Mononuclear cell (primary cell): ENCODE measurements at regions not wholly inside any gene's neighbourhood (a gene's known extent, or its start where the extent isn't known, plus 50 kb on each side); places are given as distances from the start of the nearest gene placed in this dataset.
"Not testable (repeated sequence)": the region's sequence is repeated elsewhere in the genome, so short reads cannot be mapped to it uniquely, and the experiment has no call there.

Experiments
- H3K27me3 ChIP-seq: 2 replicates; pipeline ENCODE4 v1.6.0; 2011; ENCODE audit warnings: low read length, control low read depth; ENCODE audit not compliant: insufficient read depth
- H3K4me1 ChIP-seq: 2 replicates; pipeline ENCODE4 v1.5.1; 2011; ENCODE audit warnings: mild to moderate bottlenecking, low read length, control low read depth; ENCODE audit not compliant: insufficient read depth
- H3K4me3 ChIP-seq: 2 replicates; pipeline ENCODE4 v1.5.1; 2011; ENCODE audit warnings: mild to moderate bottlenecking, low read length, moderate library complexity
- H3K9me3 ChIP-seq: 2 replicates; pipeline ENCODE4 v1.5.1; 2011; ENCODE audit warnings: low read depth, mild to moderate bottlenecking, control low read depth, low read length

DNA sequence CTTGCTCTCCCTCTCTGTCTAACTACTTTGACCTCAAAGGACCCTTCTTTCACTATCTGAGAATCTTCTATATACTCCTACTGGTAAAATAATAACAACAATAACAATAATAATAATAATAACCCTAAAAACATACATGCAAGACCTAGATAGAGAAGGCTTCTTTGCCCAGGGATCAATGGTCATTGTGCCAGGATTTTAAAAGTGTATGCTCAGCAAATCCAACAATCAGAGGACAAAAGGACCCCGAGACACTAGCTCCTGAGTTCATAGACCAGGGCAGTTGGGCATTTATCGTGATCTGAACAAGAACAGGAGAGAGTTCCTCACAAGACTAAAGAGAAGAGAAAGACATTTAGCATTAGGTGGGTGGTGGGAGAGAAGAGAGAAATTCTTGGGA, 358.5 kb downstream of the DAD1 start:
- Histone ChIP-seq H3K4me3 (no peak overlapping the region), H3K4me1 (peaks cover 33% of the 10 kb centered on the region), H3K9me3 (no peaks in the 10 kb centered on the region), H3K27me3 (no peaks in the 10 kb centered on the region)

DNA sequence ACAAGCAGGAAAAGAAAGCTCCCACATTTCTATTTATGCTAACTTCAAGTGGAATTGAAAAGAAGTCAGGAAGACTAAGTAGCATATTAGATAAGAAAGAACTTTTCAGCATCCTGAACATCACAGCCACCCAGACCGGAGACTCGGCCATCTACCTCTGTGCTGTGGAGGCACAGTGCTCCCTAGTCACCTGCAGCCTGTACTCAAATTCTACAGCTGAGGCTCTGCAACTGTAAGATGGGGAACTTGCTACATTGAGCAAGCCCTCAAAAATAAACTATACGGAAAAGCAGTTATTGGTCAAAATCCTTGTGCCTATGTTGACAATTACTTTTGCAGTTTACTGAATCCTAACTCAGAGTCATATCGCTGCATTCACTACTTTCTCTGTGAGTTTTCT, 361.9 kb downstream of the DAD1 start:
- Histone ChIP-seq H3K27me3 (no peaks in the 10 kb centered on the region), H3K9me3 (no peaks in the 10 kb centered on the region), H3K4me1 (peaks cover 31% of the 10 kb centered on the region), H3K4me3 (peak overlapping the region; percentile 2)

DNA sequence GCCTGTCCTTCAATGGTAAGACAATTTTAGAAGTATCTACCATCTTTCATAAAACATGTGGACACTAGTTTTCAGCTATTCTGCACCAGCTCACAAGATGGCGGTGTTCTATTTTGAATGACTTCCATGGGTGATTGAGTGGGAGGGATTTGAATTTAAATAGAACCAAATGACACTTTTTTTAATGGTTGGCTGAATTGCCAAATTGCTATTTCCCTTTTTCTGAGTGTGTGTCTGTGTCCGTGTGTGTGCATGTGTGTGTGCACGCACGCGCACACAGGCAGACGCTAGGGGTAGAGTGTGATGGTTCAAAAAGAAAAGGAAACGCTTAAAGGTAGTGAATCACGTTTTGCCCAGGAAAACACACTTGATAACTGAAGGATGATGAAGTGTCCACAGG, 362.6 kb downstream of the DAD1 start:
- Histone ChIP-seq H3K27me3 (no peaks in the 10 kb centered on the region), H3K9me3 (no peaks in the 10 kb centered on the region), H3K4me1 (peaks cover 25% of the 10 kb centered on the region), H3K4me3 (no peak overlapping the region)

DNA sequence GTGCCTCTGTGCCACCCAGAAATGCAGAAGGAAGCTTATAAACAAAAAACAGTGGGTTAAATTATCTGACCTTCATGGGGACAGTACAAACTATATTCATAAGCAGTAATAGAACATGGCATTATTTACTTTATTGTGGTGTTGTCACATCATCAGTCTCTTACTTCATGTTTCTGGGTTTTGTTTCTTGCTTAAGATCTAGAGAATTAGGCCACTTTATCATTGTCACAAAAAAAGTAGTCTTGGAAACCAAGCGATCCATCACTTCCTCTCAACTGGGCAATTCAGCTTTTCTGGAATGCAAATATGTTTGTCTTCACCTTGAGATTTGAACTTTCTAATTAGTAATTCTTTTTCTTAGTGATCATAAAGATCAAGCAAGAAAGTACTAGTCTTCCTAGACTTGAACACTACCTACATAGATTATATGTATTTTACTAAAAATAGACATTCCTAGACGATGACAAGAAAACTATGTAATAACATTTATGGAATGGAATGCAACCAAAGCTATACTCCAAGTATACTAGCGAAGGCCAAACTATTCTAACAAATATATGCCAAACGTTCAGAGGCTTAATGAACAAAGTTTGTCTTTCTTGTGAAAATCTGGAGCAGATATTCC, 363.4 kb downstream of the DAD1 start:
- peaks cover 17% of the 10 kb centered on the region for H3K4me1 ChIP-seq
- no peak overlapping the region for H3K4me3 ChIP-seq
- H3K9me3 ChIP-seq = no peaks in the 10 kb centered on the region
- H3K27me3 ChIP-seq = no peaks in the 10 kb centered on the region

DNA sequence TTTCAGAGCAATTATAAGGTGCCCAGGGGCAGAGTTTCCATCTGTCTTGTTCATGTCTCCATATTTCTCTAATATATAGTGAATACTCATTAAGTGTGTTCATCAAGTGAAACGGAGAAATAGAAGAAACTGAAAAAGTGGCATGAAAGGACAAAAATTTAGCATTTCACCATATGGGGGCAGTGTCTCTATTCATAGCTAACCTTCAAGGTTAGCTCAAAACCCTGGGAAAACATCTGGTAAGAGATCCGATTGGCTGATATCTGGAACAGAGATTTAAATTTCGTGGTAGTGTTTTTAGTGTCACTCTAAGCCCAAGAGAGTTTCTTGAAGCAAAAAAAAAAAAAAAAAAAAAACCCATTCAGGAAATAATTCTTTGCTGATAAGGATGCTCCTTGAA, 367.5 kb downstream of the DAD1 start:
- Histone ChIP-seq H3K4me3 (no peak overlapping the region), H3K9me3 (no peaks in the 10 kb centered on the region), H3K4me1 (peaks cover 7% of the 10 kb centered on the region), H3K27me3 (no peaks in the 10 kb centered on the region)

DNA sequence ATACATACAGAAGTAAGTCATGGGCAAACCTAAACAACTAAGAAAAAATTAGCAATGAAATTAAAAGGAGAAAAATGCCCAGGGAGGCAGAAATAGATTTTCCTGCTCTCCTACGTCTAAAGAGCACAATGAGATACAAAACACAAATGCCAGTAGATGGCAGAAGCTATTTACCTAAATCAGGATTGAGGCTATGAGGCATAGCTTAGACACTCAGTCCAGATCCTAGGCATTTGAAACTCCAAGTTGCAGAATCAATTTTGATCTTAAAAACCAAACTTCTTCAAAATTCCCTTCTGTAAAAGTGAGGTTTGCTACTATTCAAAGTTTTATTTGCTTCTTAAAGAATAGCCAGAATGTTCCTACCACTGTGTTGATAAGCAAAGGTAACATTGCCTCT, 368.6 kb downstream of the DAD1 start:
- H3K4me1 ChIP-seq = no peaks in the 10 kb centered on the region
- H3K4me3 ChIP-seq = no peak overlapping the region
- no peaks in the 10 kb centered on the region for H3K9me3 ChIP-seq
- no peaks in the 10 kb centered on the region for H3K27me3 ChIP-seq

DNA sequence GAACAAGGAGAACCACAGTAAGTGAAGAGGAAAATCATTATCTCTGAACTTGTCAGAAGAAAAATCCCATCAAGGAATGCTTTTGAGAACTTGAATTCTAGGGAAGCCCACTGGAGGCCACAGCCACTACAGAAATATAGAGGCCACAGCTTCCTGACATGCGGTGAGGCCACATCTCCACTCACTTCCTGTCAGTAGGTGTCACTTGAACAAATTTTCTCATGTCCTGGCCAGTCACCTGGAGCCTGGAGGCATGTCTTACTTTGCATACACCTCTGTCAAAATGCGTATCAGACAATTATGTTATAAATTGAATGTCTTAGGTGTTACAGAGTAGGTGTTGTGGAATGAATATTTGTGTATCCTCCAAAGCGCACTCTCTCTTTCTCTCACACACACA, 370.3 kb downstream of the DAD1 start:
- Histone ChIP-seq H3K9me3 (no peaks in the 10 kb centered on the region), H3K27me3 (no peaks in the 10 kb centered on the region), H3K4me3 (no peak overlapping the region), H3K4me1 (no peaks in the 10 kb centered on the region)

DNA sequence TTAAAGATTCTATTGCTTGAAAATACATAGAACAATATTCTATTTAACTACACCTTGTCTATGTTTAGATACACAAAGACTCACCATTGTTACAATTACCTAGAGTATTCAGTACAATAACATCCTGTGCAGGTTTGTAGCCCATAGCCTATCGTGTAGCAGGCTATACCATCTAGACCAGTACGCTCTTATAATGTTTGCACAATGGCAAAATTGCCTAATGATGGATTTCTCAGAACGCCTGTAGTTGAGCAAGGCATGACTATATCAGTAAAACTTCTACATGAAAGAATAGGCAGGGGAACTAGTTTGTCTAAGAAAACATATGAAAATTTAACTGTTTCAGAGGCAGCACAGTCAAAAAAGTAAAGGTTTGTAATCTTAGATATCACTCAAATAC, 375.9 kb downstream of the DAD1 start:
- Histone ChIP-seq H3K9me3 (no peaks in the 10 kb centered on the region), H3K4me3 (no peak overlapping the region), H3K27me3 (no peaks in the 10 kb centered on the region), H3K4me1 (peaks cover 5% of the 10 kb centered on the region)

DNA sequence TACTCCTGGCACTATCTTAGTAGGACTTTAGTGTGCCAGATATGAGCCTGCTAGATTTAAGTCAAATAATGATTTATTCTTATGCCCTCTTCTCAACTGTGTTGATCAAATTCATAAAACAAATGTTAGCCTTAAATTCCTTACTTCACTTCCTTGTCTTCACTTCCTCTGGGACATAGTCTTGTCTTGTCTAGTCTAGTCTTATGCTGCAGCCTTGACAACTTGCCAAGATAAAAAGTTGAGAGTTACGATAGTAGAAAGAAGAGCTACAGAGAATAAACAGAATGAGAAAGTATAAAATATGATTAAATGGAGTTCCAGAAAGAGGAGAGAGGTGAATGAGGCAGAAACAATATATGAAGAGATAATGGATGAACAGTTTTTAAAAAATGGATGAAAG, 378.1 kb downstream of the DAD1 start:
- no peaks in the 10 kb centered on the region for H3K9me3 ChIP-seq
- no peaks in the 10 kb centered on the region for H3K27me3 ChIP-seq
- peaks cover 5% of the 10 kb centered on the region for H3K4me1 ChIP-seq
- H3K4me3 ChIP-seq = no peak overlapping the region

DNA sequence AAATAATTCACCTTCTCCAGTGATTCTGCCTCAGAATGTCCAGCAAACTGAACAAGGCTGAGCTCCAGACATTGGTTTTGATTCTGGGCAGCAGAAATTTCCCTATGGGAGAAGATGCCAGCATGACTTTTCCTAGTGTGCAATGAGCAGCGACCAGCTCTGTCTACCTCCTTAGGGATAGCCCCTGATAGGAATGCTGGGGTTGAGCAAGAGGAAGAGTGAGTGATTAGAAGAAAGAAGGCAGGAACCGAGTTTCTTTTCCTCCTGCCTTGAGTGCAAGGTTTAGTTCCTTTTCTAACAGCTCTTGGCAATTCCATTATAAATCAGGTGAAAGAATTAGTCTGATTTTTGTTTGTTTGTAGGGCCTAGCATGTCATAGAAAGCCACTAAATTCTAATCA, 379.0 kb downstream of the DAD1 start:
- Histone ChIP-seq H3K9me3 (no peaks in the 10 kb centered on the region), H3K4me3 (no peak overlapping the region), H3K27me3 (no peaks in the 10 kb centered on the region), H3K4me1 (peaks cover 5% of the 10 kb centered on the region)

DNA sequence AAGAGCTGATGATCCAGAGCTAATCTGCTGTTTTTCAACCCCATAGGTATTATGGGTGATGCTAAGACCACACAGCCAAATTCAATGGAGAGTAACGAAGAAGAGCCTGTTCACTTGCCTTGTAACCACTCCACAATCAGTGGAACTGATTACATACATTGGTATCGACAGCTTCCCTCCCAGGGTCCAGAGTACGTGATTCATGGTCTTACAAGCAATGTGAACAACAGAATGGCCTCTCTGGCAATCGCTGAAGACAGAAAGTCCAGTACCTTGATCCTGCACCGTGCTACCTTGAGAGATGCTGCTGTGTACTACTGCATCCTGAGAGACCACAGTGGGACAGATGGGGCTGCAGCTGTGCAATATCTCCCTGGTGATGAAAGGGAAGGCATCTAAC, 386.0 kb downstream of the DAD1 start:
- Histone ChIP-seq H3K4me3 (no peak overlapping the region), H3K27me3 (no peaks in the 10 kb centered on the region), H3K4me1 (no peaks in the 10 kb centered on the region), H3K9me3 (no peaks in the 10 kb centered on the region)

DNA sequence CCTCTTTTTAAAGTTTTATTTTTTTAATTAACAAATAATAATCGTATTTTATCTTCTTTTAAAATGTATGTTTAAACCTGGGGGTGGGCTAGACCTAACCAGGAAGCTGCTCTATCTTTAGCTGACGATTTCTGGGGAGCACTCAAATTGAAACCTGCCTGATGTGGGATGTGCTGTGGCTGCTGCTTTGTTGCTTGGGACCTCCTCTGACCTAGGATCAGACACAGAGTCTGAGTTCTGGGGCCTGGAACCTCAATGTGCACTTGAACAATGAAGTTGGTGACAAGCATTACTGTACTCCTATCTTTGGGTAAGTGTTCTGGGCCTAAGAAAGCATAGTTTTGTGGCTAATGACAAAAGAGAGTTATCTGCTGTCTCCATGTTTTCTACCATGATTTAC, 386.7 kb downstream of the DAD1 start:
- H3K27me3 ChIP-seq = no peaks in the 10 kb centered on the region
- no peaks in the 10 kb centered on the region for H3K4me1 ChIP-seq
- H3K9me3 ChIP-seq = no peaks in the 10 kb centered on the region
- no peak overlapping the region for H3K4me3 ChIP-seq

DNA sequence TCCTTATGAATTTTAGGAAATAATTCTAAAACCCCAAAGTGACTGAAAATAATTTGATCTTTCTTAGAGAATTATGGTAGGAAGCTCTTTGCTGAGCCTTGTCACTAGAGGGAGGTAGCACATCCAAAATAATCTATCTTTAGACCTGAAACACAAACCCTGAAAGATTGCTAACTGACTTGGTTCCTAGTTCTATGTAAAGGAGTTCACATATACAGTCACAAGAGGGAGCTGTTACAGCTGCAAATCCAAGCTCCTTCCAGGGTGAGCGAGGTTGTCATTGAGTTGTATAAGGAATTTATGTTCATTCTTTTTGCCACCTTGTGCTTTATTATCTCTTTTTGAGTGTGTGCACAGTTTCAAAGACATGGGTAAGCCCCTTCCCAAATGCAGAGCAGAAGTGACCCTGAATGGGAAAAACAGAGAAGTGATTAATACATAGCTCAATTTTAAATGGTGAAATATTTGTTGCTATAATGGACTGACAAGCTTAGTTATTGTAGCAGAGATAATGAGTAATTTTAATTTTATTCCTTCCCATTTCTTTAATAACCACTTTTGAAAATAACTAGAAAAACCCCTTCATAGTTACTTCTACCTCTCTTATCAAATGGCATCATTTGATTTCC, 387.9 kb downstream of the DAD1 start:
- Histone ChIP-seq H3K4me1 (no peaks in the 10 kb centered on the region), H3K4me3 (no peak overlapping the region), H3K9me3 (no peaks in the 10 kb centered on the region), H3K27me3 (no peaks in the 10 kb centered on the region)

DNA sequence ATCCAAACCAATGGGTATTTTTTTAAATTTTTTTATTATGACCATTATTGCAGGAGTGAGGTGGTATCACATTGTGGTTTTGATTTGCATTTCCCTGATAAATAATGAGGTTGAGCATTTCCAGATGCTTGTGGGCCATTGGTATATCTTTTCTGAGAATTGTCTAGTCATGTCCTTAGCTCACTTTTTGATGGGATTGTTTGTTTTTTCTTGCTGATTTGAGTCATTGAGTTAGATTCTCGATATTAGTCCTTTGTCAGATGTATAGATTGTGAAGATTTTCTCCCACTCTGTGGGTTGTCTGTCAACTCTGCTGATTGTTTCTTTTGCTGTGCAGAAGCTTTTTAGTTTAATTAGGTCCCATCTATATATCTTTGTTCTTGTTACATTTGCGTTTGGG, 388.9 kb downstream of the DAD1 start:
- not testable (repeated sequence) for H3K4me1 ChIP-seq, H3K9me3 ChIP-seq, H3K27me3 ChIP-seq, H3K4me3 ChIP-seq

DNA sequence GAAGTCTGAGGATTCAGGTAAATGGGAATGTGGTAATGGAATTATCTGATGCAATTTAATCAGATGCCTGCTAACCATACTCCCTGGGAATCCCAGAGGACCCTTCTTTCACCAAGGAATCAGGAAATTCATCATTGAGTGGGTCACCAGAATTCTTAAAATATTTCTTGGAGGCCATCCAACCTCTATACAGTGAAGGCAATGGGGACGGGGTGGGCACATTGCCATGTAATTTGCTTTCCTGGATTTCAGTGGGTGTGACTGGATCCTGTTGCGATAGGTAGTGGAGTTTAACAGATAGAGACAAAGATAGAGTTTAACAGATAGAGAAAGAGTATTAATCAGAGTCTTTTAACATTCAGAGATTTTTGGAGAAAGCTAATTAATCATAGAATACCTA, 394.4 kb downstream of the DAD1 start:
- H3K9me3 ChIP-seq = no peaks in the 10 kb centered on the region
- no peak overlapping the region for H3K4me3 ChIP-seq
- no peaks in the 10 kb centered on the region for H3K4me1 ChIP-seq
- H3K27me3 ChIP-seq = no peaks in the 10 kb centered on the region

DNA sequence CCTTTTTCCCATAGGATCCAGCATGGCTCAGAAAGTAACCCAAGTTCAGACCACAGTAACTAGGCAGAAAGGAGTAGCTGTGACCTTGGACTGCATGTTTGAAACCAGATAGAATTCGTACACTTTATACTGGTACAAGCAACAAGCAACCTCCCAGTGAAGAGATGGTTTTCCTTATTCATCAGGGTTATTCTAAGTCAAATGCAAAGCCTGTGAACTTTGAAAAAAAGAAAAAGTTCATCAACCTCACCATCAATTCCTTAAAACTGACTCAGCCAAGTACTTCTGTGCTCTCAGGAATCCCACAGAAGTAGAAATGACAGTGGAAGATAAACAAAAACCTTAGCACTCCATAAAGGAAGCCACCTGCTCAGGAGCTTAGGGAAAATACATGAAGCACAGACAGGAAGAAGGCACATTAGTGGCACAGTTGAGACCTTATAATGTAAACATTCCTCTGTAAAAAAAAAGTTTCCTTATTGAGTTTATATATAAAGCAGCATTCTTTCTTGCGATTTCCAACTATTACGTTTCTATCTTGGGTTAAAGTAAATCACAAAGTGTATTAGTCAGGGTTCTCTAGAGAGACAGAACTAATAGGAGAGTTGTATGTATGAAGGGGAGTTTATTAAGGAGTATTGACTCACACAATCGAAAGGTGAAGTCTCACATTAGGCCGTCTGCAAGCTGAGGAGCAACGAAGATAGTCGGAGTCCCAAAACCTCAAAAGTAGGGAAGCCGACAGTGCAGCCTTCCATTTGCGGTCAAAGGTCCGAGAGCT, 398.4 kb downstream of the DAD1 start:
- Histone ChIP-seq H3K4me3 (no peak overlapping the region), H3K27me3 (no peaks in the 10 kb centered on the region), H3K9me3 (no peaks in the 10 kb centered on the region), H3K4me1 (no peaks in the 10 kb centered on the region)
